ENCODE measurements at regions not wholly inside any gene's neighbourhood (a gene's known extent, or its start where the extent isn't known, plus 50 kb on each side); places are given as distances from the start of the nearest gene placed in this dataset.

GRCh38 chr2:18492721-18493120 is 67.7 kb downstream of the RDH14 start (continued):
- TF ChIP-seq TAF1 (conservative IDR thresholded peaks at IDR 0.05) (no peak), HNF4G (IDR thresholded peaks at IDR 0.05) (no peak)

- Histone ChIP-seq H3K9me3 (ENCODE audit: control insufficient read depth in 4 of 4, low read length in 3 of 4) (no peaks in the 10 kb centered on the region), H3K27ac (ENCODE audit: low read depth in 1 of 2, low read length in 2 of 2) (no peak overlapping the region), H3K9ac (ENCODE audit: low read depth in 1 of 2, low read length in 2 of 2) (no peak overlapping the region), H3K27me3 (ENCODE audit: control insufficient read depth in 4 of 4, insufficient read depth in 4 of 4, low read length in 3 of 4) (peaks cover 0 to 8% (median 0%) of the 10 kb centered on the region in 4 donors), H3K36me3 (ENCODE audit: control insufficient read depth in 4 of 4, insufficient read depth in 3 of 4, low read depth in 1 of 4, low read length in 3 of 4) (no peaks in the 10 kb centered on the region), H3K4me3 (ENCODE audit: low read depth in 1 of 3, low read length in 3 of 3) (no peak overlapping the region), H3K4me1 (ENCODE audit: control insufficient read depth in 4 of 4, insufficient read depth in 4 of 4, low read length in 3 of 4) (no peaks in the 10 kb centered on the region)
- WGBS, result 81% methylated on average over 3 of the region's 3 CpGs
- no peak for DNase-seq (ENCODE audit: low spot score)
- TF ChIP-seq MAX (IDR thresholded peaks at IDR 0.05) (no peak), RXRA (IDR thresholded peaks at IDR 0.05) (no peak), FOXA1 (IDR thresholded peaks at IDR 0.05) (no peak), CTCF (IDR thresholded peaks at IDR 0.05; ENCODE audit: low read depth, low read length, missing input control) (no peak), TAF1 (conservative IDR thresholded peaks at IDR 0.05) (no peak), EGR1 (IDR thresholded peaks at IDR 0.05; ENCODE audit: low read depth in 2 of 2) (no peak), NR2F2 (IDR thresholded peaks at IDR 0.05) (no peak), HNF4A (conservative IDR thresholded peaks at IDR 0.05) (no peak)
Measured at GRCh38 chr2:18491577-18491976, 68.9 kb downstream of the RDH14 start.

GRCh38 chr2:18490901-18491300 is 69.6 kb downstream of the RDH14 start:
- TF ChIP-seq GABPA (IDR thresholded peaks at IDR 0.05 in 1 of 2, conservative IDR thresholded peaks at IDR 0.05 in 1 of 2), result no peak
- no peak for TF ChIP-seq SP1 (IDR thresholded peaks at IDR 0.05)
- no peak for TF ChIP-seq CTCF (IDR thresholded peaks at IDR 0.05; ENCODE audit: low read depth, low read length, missing input control)
- TF ChIP-seq FOXA1 (IDR thresholded peaks at IDR 0.05), result no peak
- no peak overlapping the region for H3K27ac ChIP-seq (ENCODE audit: low read depth in 1 of 2, low read length in 2 of 2)
- no peaks in the 10 kb centered on the region for H3K36me3 ChIP-seq (ENCODE audit: control insufficient read depth in 4 of 4, insufficient read depth in 3 of 4, low read depth in 1 of 4, low read length in 3 of 4)
- H3K4me1 ChIP-seq (ENCODE audit: control insufficient read depth in 4 of 4, insufficient read depth in 4 of 4, low read length in 3 of 4), result no peaks in the 10 kb centered on the region
- WGBS, result 55% methylated on average over 2 of the region's 2 CpGs
- no peak for DNase-seq (ENCODE audit: low spot score)
- H3K9ac ChIP-seq (ENCODE audit: low read depth in 1 of 2, low read length in 2 of 2), result no peak overlapping the region
- no peaks in the 10 kb centered on the region for H3K9me3 ChIP-seq (ENCODE audit: control insufficient read depth in 4 of 4, low read length in 3 of 4)
- H3K4me3 ChIP-seq (ENCODE audit: low read depth in 1 of 3, low read length in 3 of 3), result no peak overlapping the region
- H3K27me3 ChIP-seq (ENCODE audit: control insufficient read depth in 4 of 4, insufficient read depth in 4 of 4, low read length in 3 of 4), result peaks cover 0 to 8% (median 0%) of the 10 kb centered on the region in 4 donors

Data from liver (tissue), 8 donors.